Brain microvascular endothelial cell (primary cell): ENCODE measurements at regions not wholly inside any gene's neighbourhood (a gene's known extent, or its start where the extent isn't known, plus 50 kb on each side); places are given as distances from the start of the nearest gene placed in this dataset.
A peak's percentile ranks its signal among the peaks of the same experiment; 100 is the strongest.

ENCODE experiments used
- DNase-seq: peaks from one replicate; pipeline ENCODE4 v3.0.0-alpha.2; 2020
- H3K27ac ChIP-seq: fragments of 250-450 bp; sonication (Bioruptor Pico); 2 replicates; pipeline ENCODE4 v1.5.1; 2020; ENCODE audit warnings: mild to moderate bottlenecking, moderate library complexity
- H3K27me3 ChIP-seq: fragments of 250-450 bp; sonication (Bioruptor Pico); replicated peaks from 2 replicates; pipeline ENCODE4 v1.5.1; 2020; ENCODE audit warnings: mild to moderate bottlenecking
- H3K36me3 ChIP-seq: fragments of 250-450 bp; sonication (Bioruptor Pico); replicated peaks from 2 replicates; pipeline ENCODE4 v1.5.1; 2020; ENCODE audit warnings: mild to moderate bottlenecking
- H3K4me3 ChIP-seq: 2 replicates; pipeline ENCODE4 v1.5.1; 2011; ENCODE audit warnings: low read depth, mild to moderate bottlenecking, control low read depth, low read length, moderate library complexity
- CTCF ChIP-seq: IDR thresholded peaks from 2 replicates; pipeline ENCODE4 v1.5.1; 2011; ENCODE audit warnings: low read depth, mild to moderate bottlenecking, moderate library complexity, low read length, control low read depth, inconsistent platforms; ENCODE audit errors: missing control alignments
- in situ Hi-C: cut with HindIII; loops from 2 replicates; pipeline ENCODE4 v1.10.0; 2017; ENCODE audit warnings: low sequenced_read_pairs, low pct_ligation_motif_present

GRCh38 chr4:30385650-30386049, 334.5 kb upstream of the PCDH7 start:
- no peak for TF ChIP-seq CTCF
- no peaks in the 10 kb centered on the region for H3K27me3 ChIP-seq
- no peaks in the 10 kb centered on the region for H3K36me3 ChIP-seq
- H3K27ac ChIP-seq = no peak overlapping the region
- no peak for DNase-seq
- in situ Hi-C loops = no loop called here
- no peak overlapping the region for H3K4me3 ChIP-seq

- no peak for TF ChIP-seq CTCF
- Histone ChIP-seq H3K4me3 (no peak overlapping the region), H3K36me3 (no peaks in the 10 kb centered on the region), H3K27ac (no peak overlapping the region), H3K27me3 (no peaks in the 10 kb centered on the region)
- peak; percentile 13 for DNase-seq
- in situ Hi-C loops = no loop called here
These were observed 333.8 kb upstream of the PCDH7 start for GRCh38 chr4:30386266-30386895.

- no peak for DNase-seq
- H3K36me3 ChIP-seq = no peaks in the 10 kb centered on the region
- no peak overlapping the region for H3K4me3 ChIP-seq
- no peak for TF ChIP-seq CTCF
- H3K27me3 ChIP-seq = no peaks in the 10 kb centered on the region
- H3K27ac ChIP-seq = no peak overlapping the region
- in situ Hi-C loops = no loop called here
These were observed 324.3 kb upstream of the PCDH7 start for GRCh38 chr4:30395902-30396301.

- H3K36me3 ChIP-seq = no peaks in the 10 kb centered on the region
- no peak for DNase-seq
- TF ChIP-seq CTCF = no peak
- no peak overlapping the region for H3K27ac ChIP-seq
- in situ Hi-C loops = no loop called here
- H3K27me3 ChIP-seq = no peaks in the 10 kb centered on the region
- no peak overlapping the region for H3K4me3 ChIP-seq
These were observed 323.2 kb upstream of the PCDH7 start for GRCh38 chr4:30396772-30397475.

- no peak for TF ChIP-seq CTCF
- in situ Hi-C loops = no loop called here
- no peak for DNase-seq
- no peaks in the 10 kb centered on the region for H3K36me3 ChIP-seq
- H3K27me3 ChIP-seq = no peaks in the 10 kb centered on the region
- no peak overlapping the region for H3K4me3 ChIP-seq
- no peak overlapping the region for H3K27ac ChIP-seq
These were observed 320.7 kb upstream of the PCDH7 start for GRCh38 chr4:30399476-30399875.

- TF ChIP-seq CTCF = no peak
- H3K36me3 ChIP-seq = no peaks in the 10 kb centered on the region
These were observed 317.9 kb upstream of the PCDH7 start for GRCh38 chr4:30402276-30402675.

More at GRCh38 chr4:30402276-30402675, 317.9 kb upstream of the PCDH7 start:
- DNase-seq = no peak
- H3K27me3 ChIP-seq = no peaks in the 10 kb centered on the region
- no peak overlapping the region for H3K4me3 ChIP-seq
- no peak overlapping the region for H3K27ac ChIP-seq
- in situ Hi-C loops = no loop called here
